ENCODE measurements at regions not wholly inside any gene's neighbourhood (a gene's known extent, or its start where the extent isn't known, plus 50 kb on each side); places are given as distances from the start of the nearest gene placed in this dataset.
"Not testable (repeated sequence)": the region's sequence is repeated elsewhere in the genome, so short reads cannot be mapped to it uniquely, and the experiment has no call there.

- H3K27ac Mint-ChIP-seq; H3K4me1 ChIP-seq (ENCODE audit: control insufficient read depth, insufficient read depth, low read length, poor library complexity, severe bottlenecking); DNase-seq; H3K4me3 ChIP-seq (ENCODE audit: low read depth, low read length); H3K9me3 Mint-ChIP-seq; H3K36me3 ChIP-seq (ENCODE audit: control insufficient read depth, insufficient read depth, low read length); H3K4me1 Mint-ChIP-seq; H3K9me3 ChIP-seq (ENCODE audit: control insufficient read depth in 2 of 2, low read length in 2 of 2); H3K27me3 ChIP-seq (ENCODE audit: control insufficient read depth, insufficient read depth, low read length); H3K4me3 Mint-ChIP-seq; H3K36me3 Mint-ChIP-seq; H3K27me3 Mint-ChIP-seq; H3K27ac ChIP-seq (ENCODE audit: insufficient read depth, low read length, poor library complexity, severe bottlenecking): not testable (repeated sequence)
- ATAC-seq (ENCODE audit: low read depth in 2 of 2), result peak in 1 of 2 donors; percentile 28
Measured at GRCh38 chr15:20430495-20430894, 111.1 kb downstream of the GOLGA6L6 start.

- not testable (repeated sequence) for H3K9me3 ChIP-seq (ENCODE audit: control insufficient read depth in 2 of 2, low read length in 2 of 2); H3K4me1 Mint-ChIP-seq; H3K27me3 Mint-ChIP-seq; H3K9me3 Mint-ChIP-seq; H3K27me3 ChIP-seq (ENCODE audit: control insufficient read depth, insufficient read depth, low read length); H3K4me1 ChIP-seq (ENCODE audit: control insufficient read depth, insufficient read depth, low read length, poor library complexity, severe bottlenecking); H3K36me3 ChIP-seq (ENCODE audit: control insufficient read depth, insufficient read depth, low read length); H3K27ac ChIP-seq (ENCODE audit: insufficient read depth, low read length, poor library complexity, severe bottlenecking); H3K27ac Mint-ChIP-seq; DNase-seq; H3K4me3 ChIP-seq (ENCODE audit: low read depth, low read length); H3K4me3 Mint-ChIP-seq
- peak in 1 of 2 donors; percentile 14 for ATAC-seq (ENCODE audit: low read depth in 2 of 2)
- H3K36me3 Mint-ChIP-seq, result peaks cover 10% of the 10 kb centered on the region
Measured at GRCh38 chr15:20420710-20421109, 120.9 kb downstream of the GOLGA6L6 start.

GRCh38 chr15:20416618-20417017, 125.0 kb downstream of the GOLGA6L6 start:
- not testable (repeated sequence) for H3K36me3 ChIP-seq (ENCODE audit: control insufficient read depth, insufficient read depth, low read length); H3K4me1 Mint-ChIP-seq; H3K27ac Mint-ChIP-seq; H3K27me3 Mint-ChIP-seq; DNase-seq; H3K27ac ChIP-seq (ENCODE audit: insufficient read depth, low read length, poor library complexity, severe bottlenecking); H3K4me3 ChIP-seq (ENCODE audit: low read depth, low read length); H3K9me3 ChIP-seq (ENCODE audit: control insufficient read depth in 2 of 2, low read length in 2 of 2); ATAC-seq (ENCODE audit: low read depth in 2 of 2); H3K27me3 ChIP-seq (ENCODE audit: control insufficient read depth, insufficient read depth, low read length); H3K4me3 Mint-ChIP-seq; H3K4me1 ChIP-seq (ENCODE audit: control insufficient read depth, insufficient read depth, low read length, poor library complexity, severe bottlenecking)
- peaks cover 10% of the 10 kb centered on the region for H3K36me3 Mint-ChIP-seq
- peaks cover 0 to 29% (median 4%) of the 10 kb centered on the region in 7 donors for H3K9me3 Mint-ChIP-seq

- H3K27ac Mint-ChIP-seq; H3K27ac ChIP-seq (ENCODE audit: insufficient read depth, low read length, poor library complexity, severe bottlenecking); H3K27me3 ChIP-seq (ENCODE audit: control insufficient read depth, insufficient read depth, low read length); H3K4me1 ChIP-seq (ENCODE audit: control insufficient read depth, insufficient read depth, low read length, poor library complexity, severe bottlenecking); H3K9me3 ChIP-seq (ENCODE audit: control insufficient read depth in 2 of 2, low read length in 2 of 2); ATAC-seq (ENCODE audit: low read depth in 2 of 2); H3K36me3 Mint-ChIP-seq; H3K4me3 ChIP-seq (ENCODE audit: low read depth, low read length); H3K27me3 Mint-ChIP-seq; H3K36me3 ChIP-seq (ENCODE audit: control insufficient read depth, insufficient read depth, low read length); DNase-seq; H3K4me3 Mint-ChIP-seq; H3K4me1 Mint-ChIP-seq: not testable (repeated sequence)
- peaks cover 0 to 20% (median 2%) of the 10 kb centered on the region in 7 donors for H3K9me3 Mint-ChIP-seq
Measured at GRCh38 chr15:20409667-20410198, 131.9 kb downstream of the GOLGA6L6 start.

GRCh38 chr15:20409247-20409646, 132.4 kb downstream of the GOLGA6L6 start:
- no peak for DNase-seq
- Histone ChIP-seq H3K4me3 (ENCODE audit: low read depth, low read length) (no peak overlapping the region), H3K36me3 (ENCODE audit: control insufficient read depth, insufficient read depth, low read length) (no peaks in the 10 kb centered on the region), H3K27me3 (ENCODE audit: control insufficient read depth, insufficient read depth, low read length) (no peaks in the 10 kb centered on the region), H3K9me3 (ENCODE audit: control insufficient read depth in 2 of 2, low read length in 2 of 2) (peaks cover 0 to 4% of the 10 kb centered on the region in 2 experiments), H3K27ac (ENCODE audit: insufficient read depth, low read length, poor library complexity, severe bottlenecking) (no peak overlapping the region), H3K4me1 (ENCODE audit: control insufficient read depth, insufficient read depth, low read length, poor library complexity, severe bottlenecking) (no peaks in the 10 kb centered on the region)
- Mint-ChIP-seq H3K27ac (no peak overlapping the region), H3K4me3 (no peak overlapping the region), H3K4me1 (no peaks in the 10 kb centered on the region), H3K27me3 (no peaks in the 10 kb centered on the region), H3K9me3 (peaks cover 0 to 15% (median 2%) of the 10 kb centered on the region in 7 donors), H3K36me3 (no peaks in the 10 kb centered on the region)
- no peak for ATAC-seq (ENCODE audit: low read depth in 2 of 2)

- no peak overlapping the region for H3K27ac ChIP-seq (ENCODE audit: insufficient read depth, low read length, poor library complexity, severe bottlenecking)
- peaks cover 0 to 4% of the 10 kb centered on the region in 2 experiments for H3K9me3 ChIP-seq (ENCODE audit: control insufficient read depth in 2 of 2, low read length in 2 of 2)
- H3K36me3 ChIP-seq (ENCODE audit: control insufficient read depth, insufficient read depth, low read length), result no peaks in the 10 kb centered on the region
- DNase-seq (no peak), ATAC-seq (ENCODE audit: low read depth in 2 of 2) (no peak)
- H3K4me3 ChIP-seq (ENCODE audit: low read depth, low read length), result no peak overlapping the region
- Mint-ChIP-seq H3K36me3 (no peaks in the 10 kb centered on the region), H3K27me3 (no peaks in the 10 kb centered on the region), H3K27ac (no peak overlapping the region), H3K4me1 (no peaks in the 10 kb centered on the region), H3K4me3 (no peak overlapping the region), H3K9me3 (peaks cover 0 to 10% (median 0%) of the 10 kb centered on the region in 7 donors)
- no peaks in the 10 kb centered on the region for H3K4me1 ChIP-seq (ENCODE audit: control insufficient read depth, insufficient read depth, low read length, poor library complexity, severe bottlenecking)
- no peaks in the 10 kb centered on the region for H3K27me3 ChIP-seq (ENCODE audit: control insufficient read depth, insufficient read depth, low read length)
Measured at GRCh38 chr15:20407553-20407952, 134.0 kb downstream of the GOLGA6L6 start.

- DNase-seq; H3K9me3 Mint-ChIP-seq; H3K27me3 Mint-ChIP-seq; H3K4me3 Mint-ChIP-seq; H3K4me1 ChIP-seq (ENCODE audit: control insufficient read depth, insufficient read depth, low read length, poor library complexity, severe bottlenecking); H3K27ac Mint-ChIP-seq; H3K27ac ChIP-seq (ENCODE audit: insufficient read depth, low read length, poor library complexity, severe bottlenecking); H3K9me3 ChIP-seq (ENCODE audit: control insufficient read depth in 2 of 2, low read length in 2 of 2); H3K36me3 Mint-ChIP-seq; H3K27me3 ChIP-seq (ENCODE audit: control insufficient read depth, insufficient read depth, low read length); H3K4me1 Mint-ChIP-seq; H3K36me3 ChIP-seq (ENCODE audit: control insufficient read depth, insufficient read depth, low read length); ATAC-seq (ENCODE audit: low read depth in 2 of 2); H3K4me3 ChIP-seq (ENCODE audit: low read depth, low read length): not testable (repeated sequence)
Measured at GRCh38 chr15:20404571-20404970, 137.0 kb downstream of the GOLGA6L6 start.

GRCh38 chr15:20402586-20402985, 139.0 kb downstream of the GOLGA6L6 start:
- not testable (repeated sequence) for H3K27ac Mint-ChIP-seq; H3K4me1 Mint-ChIP-seq; H3K9me3 Mint-ChIP-seq; H3K27me3 Mint-ChIP-seq; H3K4me3 Mint-ChIP-seq; H3K27me3 ChIP-seq (ENCODE audit: control insufficient read depth, insufficient read depth, low read length); H3K4me3 ChIP-seq (ENCODE audit: low read depth, low read length); H3K36me3 ChIP-seq (ENCODE audit: control insufficient read depth, insufficient read depth, low read length); H3K36me3 Mint-ChIP-seq; DNase-seq; ATAC-seq (ENCODE audit: low read depth in 2 of 2); H3K27ac ChIP-seq (ENCODE audit: insufficient read depth, low read length, poor library complexity, severe bottlenecking); H3K4me1 ChIP-seq (ENCODE audit: control insufficient read depth, insufficient read depth, low read length, poor library complexity, severe bottlenecking); H3K9me3 ChIP-seq (ENCODE audit: control insufficient read depth in 2 of 2, low read length in 2 of 2)
